ENCODE measurements at regions not wholly inside any gene's neighbourhood (a gene's known extent, or its start where the extent isn't known, plus 50 kb on each side); places are given as distances from the start of the nearest gene placed in this dataset.

- H3K27me3 ChIP-seq (ENCODE audit: low read depth) = peaks cover 64% of the 10 kb centered on the region
- DNase-seq = no peak
- no peak overlapping the region for H3K4me3 ChIP-seq
- H3K9me3 ChIP-seq (replicated peaks) = no peaks in the 10 kb centered on the region
- no peaks in the 10 kb centered on the region for H3K36me3 ChIP-seq
- H3K4me1 ChIP-seq = no peaks in the 10 kb centered on the region
- intact Hi-C loops (cut with micrococcal nuclease) = no loop called here
- H3K27ac ChIP-seq (replicated peaks) = no peak overlapping the region
- TF ChIP-seq, protein P1, sequence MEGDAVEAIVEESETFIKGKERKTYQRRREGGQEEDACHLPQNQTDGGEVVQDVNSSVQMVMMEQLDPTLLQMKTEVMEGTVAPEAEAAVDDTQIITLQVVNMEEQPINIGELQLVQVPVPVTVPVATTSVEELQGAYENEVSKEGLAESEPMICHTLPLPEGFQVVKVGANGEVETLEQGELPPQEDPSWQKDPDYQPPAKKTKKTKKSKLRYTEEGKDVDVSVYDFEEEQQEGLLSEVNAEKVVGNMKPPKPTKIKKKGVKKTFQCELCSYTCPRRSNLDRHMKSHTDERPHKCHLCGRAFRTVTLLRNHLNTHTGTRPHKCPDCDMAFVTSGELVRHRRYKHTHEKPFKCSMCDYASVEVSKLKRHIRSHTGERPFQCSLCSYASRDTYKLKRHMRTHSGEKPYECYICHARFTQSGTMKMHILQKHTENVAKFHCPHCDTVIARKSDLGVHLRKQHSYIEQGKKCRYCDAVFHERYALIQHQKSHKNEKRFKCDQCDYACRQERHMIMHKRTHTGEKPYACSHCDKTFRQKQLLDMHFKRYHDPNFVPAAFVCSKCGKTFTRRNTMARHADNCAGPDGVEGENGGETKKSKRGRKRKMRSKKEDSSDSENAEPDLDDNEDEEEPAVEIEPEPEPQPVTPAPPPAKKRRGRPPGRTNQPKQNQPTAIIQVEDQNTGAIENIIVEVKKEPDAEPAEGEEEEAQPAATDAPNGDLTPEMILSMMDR (IDR thresholded peaks at IDR 0.05; ENCODE audit: borderline replicate concordance) = no peak
Observed at GRCh38 chr22:26974034-26974433, 316.6 kb downstream of the MIAT start.

GRCh38 chr22:26974914-26975803 is 317.8 kb downstream of the MIAT start:
- H3K4me1 ChIP-seq = no peaks in the 10 kb centered on the region
- no peak for DNase-seq
- H3K9me3 ChIP-seq (replicated peaks) = no peaks in the 10 kb centered on the region
- H3K36me3 ChIP-seq = no peaks in the 10 kb centered on the region
- TF ChIP-seq, protein P1 (IDR thresholded peaks at IDR 0.05; ENCODE audit: borderline replicate concordance) = no peak
- no peak overlapping the region for H3K27ac ChIP-seq (replicated peaks)
- intact Hi-C loops (cut with micrococcal nuclease) = no loop called here
- no peak overlapping the region for H3K4me3 ChIP-seq
- peaks cover 64% of the 10 kb centered on the region for H3K27me3 ChIP-seq (ENCODE audit: low read depth)

GRCh38 chr22:26975865-26976264 is 318.5 kb downstream of the MIAT start:
- Histone ChIP-seq H3K27me3 (ENCODE audit: low read depth) (peaks cover 63% of the 10 kb centered on the region), H3K4me3 (no peak overlapping the region), H3K9me3 (replicated peaks) (no peaks in the 10 kb centered on the region), H3K4me1 (no peaks in the 10 kb centered on the region), H3K27ac (replicated peaks) (no peak overlapping the region), H3K36me3 (no peaks in the 10 kb centered on the region)
- intact Hi-C loops (cut with micrococcal nuclease) = no loop called here
- TF ChIP-seq, protein P1 (IDR thresholded peaks at IDR 0.05; ENCODE audit: borderline replicate concordance) = no peak
- DNase-seq = no peak

- no peak overlapping the region for H3K4me3 ChIP-seq
- H3K36me3 ChIP-seq = no peaks in the 10 kb centered on the region
- TF ChIP-seq, protein P1 (IDR thresholded peaks at IDR 0.05; ENCODE audit: borderline replicate concordance) = no peak
- H3K27me3 ChIP-seq (ENCODE audit: low read depth) = peaks cover 66% of the 10 kb centered on the region
- H3K9me3 ChIP-seq (replicated peaks) = no peaks in the 10 kb centered on the region
- no peak for DNase-seq
- no peaks in the 10 kb centered on the region for H3K4me1 ChIP-seq
- H3K27ac ChIP-seq (replicated peaks) = no peak overlapping the region
- intact Hi-C loops (cut with micrococcal nuclease) = no loop called here
Observed at GRCh38 chr22:26977741-26978376, 320.5 kb downstream of the MIAT start.

DNA sequence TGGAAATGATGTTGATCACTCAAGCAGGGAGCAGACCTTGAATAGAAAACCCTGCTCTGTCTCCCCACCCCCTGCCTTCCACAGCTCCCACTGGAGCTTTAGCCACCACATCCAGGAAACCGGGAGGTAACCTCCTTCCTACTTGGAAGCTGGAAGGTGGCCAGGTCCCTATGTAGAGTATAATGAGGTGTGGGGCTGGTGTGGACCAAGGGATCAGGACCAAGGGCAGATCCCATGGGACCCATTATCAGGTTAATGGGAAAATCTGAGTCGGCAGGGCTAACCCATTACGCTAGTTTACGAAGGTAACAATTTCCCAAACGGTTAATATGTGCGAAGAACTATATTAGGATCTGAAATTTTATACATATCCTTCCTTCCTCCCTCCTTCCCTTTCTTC is 321.9 kb downstream of the MIAT start:
- intact Hi-C loops (cut with micrococcal nuclease) = no loop called here
- TF ChIP-seq, protein P1 (IDR thresholded peaks at IDR 0.05; ENCODE audit: borderline replicate concordance) = no peak
- Histone ChIP-seq H3K4me1 (no peaks in the 10 kb centered on the region), H3K27me3 (ENCODE audit: low read depth) (peaks cover 71% of the 10 kb centered on the region), H3K27ac (replicated peaks) (no peak overlapping the region), H3K36me3 (no peaks in the 10 kb centered on the region), H3K4me3 (no peak overlapping the region), H3K9me3 (replicated peaks) (no peaks in the 10 kb centered on the region)
- DNase-seq = no peak

All from left ventricle myocardium inferior (tissue), 1 donor.